Kidney epithelial cell (primary cell): ENCODE measurements at regions not wholly inside any gene's neighbourhood (a gene's known extent, or its start where the extent isn't known, plus 50 kb on each side); places are given as distances from the start of the nearest gene placed in this dataset.

ENCODE experiments used
- DNase-seq: peaks from one replicate; pipeline ENCODE4 v3.0.0-alpha.2; 2010; ENCODE audit warnings: low read depth
- H3K27me3 ChIP-seq: 2 replicates; pipeline ENCODE4 v1.6.0; 2011; ENCODE audit warnings: low read length; ENCODE audit not compliant: control insufficient read depth, insufficient read depth
- H3K36me3 ChIP-seq: 2 replicates; pipeline ENCODE4 v1.5.1; 2011; ENCODE audit warnings: low read length; ENCODE audit not compliant: control insufficient read depth, insufficient read depth
- H3K4me3 ChIP-seq: 2 replicates; pipeline ENCODE4 v1.5.1; 2011; ENCODE audit warnings: low read depth, mild to moderate bottlenecking, control low read depth, low read length
- CTCF ChIP-seq: IDR thresholded peaks from 2 replicates; pipeline ENCODE4 v1.5.1; 2011; ENCODE audit warnings: mild to moderate bottlenecking, moderate library complexity, low read length, control low read depth, inconsistent platforms; ENCODE audit not compliant: insufficient read depth, poor library complexity, severe bottlenecking

GRCh38 chr21:22898051-22898665, 1899.9 kb downstream of the NCAM2 start:
- Histone ChIP-seq H3K4me3 (no peak overlapping the region), H3K36me3 (no peaks in the 10 kb centered on the region), H3K27me3 (no peaks in the 10 kb centered on the region)
- no peak for DNase-seq
- TF ChIP-seq CTCF = no peak

DNA sequence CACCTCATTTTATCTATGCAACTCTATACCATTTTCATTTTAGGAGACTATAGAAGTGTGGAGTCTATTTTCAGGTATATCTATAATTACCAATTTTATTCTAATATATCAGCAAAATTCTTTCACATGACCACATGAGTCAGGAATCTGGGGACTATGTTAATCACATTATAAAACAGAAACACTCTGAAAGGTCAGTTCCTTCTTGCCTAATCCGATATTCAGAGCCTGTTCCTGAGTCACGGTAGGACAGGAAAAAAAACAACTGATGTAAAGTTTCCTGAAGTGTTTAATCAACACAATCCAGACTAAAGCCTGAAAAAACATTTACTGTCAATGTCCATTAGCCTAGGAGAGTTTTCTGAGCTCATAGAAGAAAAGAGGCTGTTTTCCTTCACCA, 1902.3 kb downstream of the NCAM2 start:
- Histone ChIP-seq H3K4me3 (no peak overlapping the region), H3K27me3 (no peaks in the 10 kb centered on the region), H3K36me3 (no peaks in the 10 kb centered on the region)
- TF ChIP-seq CTCF = no peak
- no peak for DNase-seq

DNA sequence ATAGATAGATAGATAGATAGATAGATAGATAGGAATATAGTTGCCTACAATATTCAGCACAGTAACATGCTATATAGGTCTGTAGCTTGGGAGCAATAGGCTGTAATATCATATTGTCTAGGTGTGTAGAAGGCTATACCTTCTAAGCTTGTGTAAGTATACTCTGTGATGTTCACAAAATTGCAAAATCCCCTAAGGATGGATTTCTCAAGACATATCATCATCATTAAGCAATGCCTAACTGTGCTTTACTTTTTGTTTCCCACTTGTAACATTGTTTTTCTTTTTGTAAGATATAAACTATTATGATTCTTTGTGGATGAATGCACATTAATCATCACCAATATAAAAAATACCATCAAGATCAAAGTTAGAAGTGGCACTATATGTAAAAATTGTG, 1905.6 kb downstream of the NCAM2 start:
- Histone ChIP-seq H3K27me3 (no peaks in the 10 kb centered on the region), H3K36me3 (no peaks in the 10 kb centered on the region), H3K4me3 (no peak overlapping the region)
- no peak for TF ChIP-seq CTCF
- DNase-seq = no peak

DNA sequence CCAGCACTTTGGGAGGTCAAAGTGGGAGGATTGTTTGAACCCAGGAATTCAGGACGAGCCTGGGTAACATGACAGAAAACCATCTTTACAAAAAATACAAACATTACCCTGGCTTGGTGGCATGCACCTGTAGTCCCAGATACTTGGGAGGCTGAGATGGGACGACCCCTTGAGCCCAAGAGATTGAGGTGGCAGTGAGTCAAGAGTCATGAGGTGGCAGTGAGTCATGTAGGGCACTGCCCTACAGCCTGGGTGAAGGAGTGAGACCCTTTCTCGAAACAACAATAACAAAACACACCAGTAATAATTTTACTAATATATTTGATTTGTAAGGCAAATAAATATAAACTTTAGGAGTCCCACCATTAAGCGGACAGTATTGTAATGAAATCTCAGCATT, 1906.2 kb downstream of the NCAM2 start:
- no peaks in the 10 kb centered on the region for H3K27me3 ChIP-seq
- H3K36me3 ChIP-seq = no peaks in the 10 kb centered on the region
- DNase-seq = no peak
- H3K4me3 ChIP-seq = no peak overlapping the region
- no peak for TF ChIP-seq CTCF

- H3K36me3 ChIP-seq = no peaks in the 10 kb centered on the region
- H3K27me3 ChIP-seq = no peaks in the 10 kb centered on the region
- no peak for DNase-seq
- no peak for TF ChIP-seq CTCF
- H3K4me3 ChIP-seq = no peak overlapping the region
Observed at GRCh38 chr21:22925032-22925431, 1926.8 kb downstream of the NCAM2 start.

DNA sequence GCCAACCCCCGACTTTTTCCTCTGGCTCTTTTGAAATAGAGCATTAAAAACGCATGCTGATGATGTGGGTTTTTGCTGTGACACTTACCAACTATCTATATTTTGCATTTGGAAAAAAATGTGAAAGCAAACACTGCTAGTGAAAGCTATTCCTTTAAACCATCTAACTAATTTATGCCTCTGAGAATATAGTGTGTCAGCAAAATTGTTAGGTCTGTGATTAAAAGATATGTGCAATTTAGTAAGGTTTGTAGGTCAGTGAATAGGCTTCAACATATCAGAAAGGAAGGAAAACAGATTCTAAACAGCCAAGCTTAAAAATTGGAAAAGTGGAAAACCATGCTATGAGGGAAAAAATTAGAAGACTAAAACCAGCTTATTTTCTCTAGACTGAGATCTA, 1929.3 kb downstream of the NCAM2 start:
- TF ChIP-seq CTCF = no peak
- H3K36me3 ChIP-seq = no peaks in the 10 kb centered on the region

More for the DNA sequence above, 1929.3 kb downstream of the NCAM2 start:
- H3K4me3 ChIP-seq = no peak overlapping the region
- no peak for DNase-seq
- no peaks in the 10 kb centered on the region for H3K27me3 ChIP-seq
